Right lobe of liver (tissue), 6 donors: ENCODE measurements at regions not wholly inside any gene's neighbourhood (a gene's known extent, or its start where the extent isn't known, plus 50 kb on each side); places are given as distances from the start of the nearest gene placed in this dataset.

Experiments used
- ATAC-seq, 4 donors: fragments of 200-7000 bp; cut with Tn5 transposase; one replicate each; pipeline ENCODE4 v1.9.1; 2020; ENCODE audit warnings: mild to moderate bottlenecking in 4 of 4, moderate library complexity in 4 of 4
- DNase-seq, 3 donors: peaks; one replicate each; pipeline ENCODE4 v3.0.0-alpha.2; 2020
- H3K27ac ChIP-seq, 3 donors: fragments of 200-600 bp; one replicate each; pipeline ENCODE4 v1.8.0; 2022
- H3K27me3 ChIP-seq, 2 donors: fragments of 200-600 bp; one replicate each; pipeline ENCODE4 v1.8.0; 2022
- H3K36me3 ChIP-seq, 4 donors: fragments of 200-600 bp; sonication (generic) in 1 of 4; one replicate each; pipeline versions ENCODE4 v1.5.1 to v1.8.0; 2017 to 2022; ENCODE audit warnings: control low read depth in 1 of 4
- H3K4me1 ChIP-seq, 4 donors: fragments of 200-600 bp; sonication (generic) in 1 of 4; one replicate each; pipeline versions ENCODE4 v1.5.1 to v1.8.0; 2017 to 2022; ENCODE audit warnings: control low read depth in 1 of 4
- H3K4me3 ChIP-seq, 3 donors: fragments of 200-600 bp; one replicate each; pipeline ENCODE4 v1.8.0; 2022
- H3K9me3 ChIP-seq, 4 donors: fragments of 200-600 bp; sonication (generic) in 1 of 4; one replicate each; pipeline versions ENCODE4 v1.5.1 to v1.8.0; 2017 to 2022; ENCODE audit warnings: control low read depth in 1 of 4
- POLR2A ChIP-seq: fragments of 450-650 bp; IDR thresholded peaks from one replicate; pipeline ENCODE4 v1.6.1; 2017; ENCODE audit warnings: antibody characterized with exemption, mild to moderate bottlenecking
- WGBS: methylation state at CpG from one replicate; pipeline ENCODE4 v1.1.6; 2018; ENCODE audit warnings: low coverage, low lambda C conversion rate; ENCODE audit not compliant: insufficient coverage; ENCODE audit errors: missing lambda C conversion rate; 5-methylcytosine and 5-hydroxymethylcytosine counted together
- intact Hi-C, 2 donors: fragments of 100-400 bp; cut with DNase I; formaldehyde crosslinking; loops; one replicate each; pipeline versions ENCODE4 v1.11.2 to v1.14.1; 2022
- TF ChIP-seq, protein P1 (sequence below), 4 donors: fragments of 200-600 bp in 3 of 4; fragments of 450-650 bp in 1 of 4; IDR thresholded peaks; one replicate each; pipeline versions ENCODE4 v1.5.1 to v1.8.0; 2016 to 2022; ENCODE audit warnings: antibody characterized with exemption in 4 of 4, mild to moderate bottlenecking in 2 of 4
- donor health status: DM: no; HTN: yes; CAD: no.
- donor health status: DM: no; HTN: no; CAD: no.
- donor health status: DM: no; HTN: no; CAD: no.
- donor health status: DM: no; HTN: yes; CAD: no.
- donor health status: DM: no; HTN: yes; CAD: no.

DNA sequence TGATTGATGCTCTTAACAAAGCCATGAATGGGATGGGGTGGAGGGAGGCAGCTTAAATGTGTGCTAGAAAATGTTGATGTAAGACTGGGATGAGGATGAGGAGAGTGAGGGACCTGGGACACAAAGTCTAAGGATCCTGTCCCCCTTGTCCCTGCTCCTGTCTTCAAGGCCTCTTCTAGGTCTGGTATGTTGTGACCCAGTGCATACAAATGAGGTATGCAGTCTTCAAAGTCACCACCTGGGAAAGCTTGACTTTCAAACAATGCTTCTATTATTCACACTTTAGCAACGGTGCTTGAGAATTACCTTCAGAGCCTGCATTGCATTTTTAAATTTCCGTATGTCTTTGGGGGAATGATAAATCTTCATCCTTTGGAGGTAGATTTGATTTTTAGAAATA is 88.4 kb upstream of the SLC34A2 start:
- no peaks in the 10 kb centered on the region for H3K36me3 ChIP-seq
- WGBS: 50% methylated on average over 2 of the region's 2 CpGs
- no peak overlapping the region for H3K27ac ChIP-seq
- ATAC-seq (no peak), DNase-seq (no peak)
- H3K4me3 ChIP-seq: no peak overlapping the region
- no peak for TF ChIP-seq POLR2A
- TF ChIP-seq, protein P1, sequence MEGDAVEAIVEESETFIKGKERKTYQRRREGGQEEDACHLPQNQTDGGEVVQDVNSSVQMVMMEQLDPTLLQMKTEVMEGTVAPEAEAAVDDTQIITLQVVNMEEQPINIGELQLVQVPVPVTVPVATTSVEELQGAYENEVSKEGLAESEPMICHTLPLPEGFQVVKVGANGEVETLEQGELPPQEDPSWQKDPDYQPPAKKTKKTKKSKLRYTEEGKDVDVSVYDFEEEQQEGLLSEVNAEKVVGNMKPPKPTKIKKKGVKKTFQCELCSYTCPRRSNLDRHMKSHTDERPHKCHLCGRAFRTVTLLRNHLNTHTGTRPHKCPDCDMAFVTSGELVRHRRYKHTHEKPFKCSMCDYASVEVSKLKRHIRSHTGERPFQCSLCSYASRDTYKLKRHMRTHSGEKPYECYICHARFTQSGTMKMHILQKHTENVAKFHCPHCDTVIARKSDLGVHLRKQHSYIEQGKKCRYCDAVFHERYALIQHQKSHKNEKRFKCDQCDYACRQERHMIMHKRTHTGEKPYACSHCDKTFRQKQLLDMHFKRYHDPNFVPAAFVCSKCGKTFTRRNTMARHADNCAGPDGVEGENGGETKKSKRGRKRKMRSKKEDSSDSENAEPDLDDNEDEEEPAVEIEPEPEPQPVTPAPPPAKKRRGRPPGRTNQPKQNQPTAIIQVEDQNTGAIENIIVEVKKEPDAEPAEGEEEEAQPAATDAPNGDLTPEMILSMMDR (IDR thresholded peaks at IDR 0.05): no peak
- no peaks in the 10 kb centered on the region for H3K9me3 ChIP-seq
- no peaks in the 10 kb centered on the region for H3K27me3 ChIP-seq
- H3K4me1 ChIP-seq: no peaks in the 10 kb centered on the region
- intact Hi-C loops: no loop called here

DNA sequence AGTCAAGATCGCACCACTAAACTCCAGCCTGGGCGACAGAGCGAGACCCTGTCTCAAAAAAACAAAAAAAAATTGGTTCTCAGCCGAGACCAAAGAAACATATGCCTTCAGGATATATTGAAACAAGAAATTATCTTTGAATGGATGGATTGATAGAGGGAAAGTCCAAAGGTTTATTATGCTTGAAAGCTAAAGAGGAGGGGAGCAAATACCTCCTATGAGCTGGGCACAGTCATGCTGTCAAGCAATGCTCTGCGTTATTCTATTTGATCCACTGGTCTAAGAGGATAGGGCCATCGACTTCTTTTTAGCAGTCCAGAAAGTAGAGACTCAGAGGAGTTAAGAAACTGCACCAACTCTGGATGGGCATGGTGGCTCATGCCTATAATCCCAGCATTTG is 85.9 kb upstream of the SLC34A2 start:
- Histone ChIP-seq H3K27ac (no peak overlapping the region), H3K36me3 (no peaks in the 10 kb centered on the region), H3K27me3 (no peaks in the 10 kb centered on the region), H3K9me3 (no peaks in the 10 kb centered on the region), H3K4me1 (no peaks in the 10 kb centered on the region), H3K4me3 (no peak overlapping the region)
- ATAC-seq (no peak), DNase-seq (no peak)
- TF ChIP-seq, protein P1 (IDR thresholded peaks at IDR 0.05): no peak
- no peak for TF ChIP-seq POLR2A
- 78% methylated on average over 6 of the region's 6 CpGs for WGBS
- intact Hi-C loops: no loop called here

DNA sequence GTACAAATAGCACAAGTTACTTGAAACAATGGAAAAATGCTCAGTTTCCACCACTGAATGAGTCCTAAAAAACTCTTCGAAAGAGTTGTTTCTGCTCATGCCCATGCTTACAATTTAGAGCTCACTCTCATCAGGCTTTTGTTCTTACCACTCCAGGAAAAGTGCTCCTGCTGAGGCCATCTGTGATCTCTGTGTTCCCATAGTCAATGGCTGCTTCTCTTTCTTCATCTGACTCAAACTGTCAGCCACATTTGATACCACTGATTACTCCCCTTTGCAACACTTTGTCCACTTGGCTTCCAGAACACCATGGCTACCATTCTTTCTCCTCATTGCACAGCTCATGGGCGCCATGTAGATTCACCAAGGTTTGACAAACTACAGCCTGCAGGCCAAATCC is 80.0 kb upstream of the SLC34A2 start:
- DNase-seq (no peak), ATAC-seq (no peak)
- Histone ChIP-seq H3K27me3 (no peaks in the 10 kb centered on the region), H3K27ac (no peak overlapping the region), H3K36me3 (no peaks in the 10 kb centered on the region), H3K9me3 (no peaks in the 10 kb centered on the region), H3K4me1 (no peaks in the 10 kb centered on the region), H3K4me3 (no peak overlapping the region)
- 60% methylated on average over 2 of the region's 2 CpGs for WGBS
- intact Hi-C loops: no loop called here
- TF ChIP-seq, protein P1 (IDR thresholded peaks at IDR 0.05): no peak
- TF ChIP-seq POLR2A: no peak

DNA sequence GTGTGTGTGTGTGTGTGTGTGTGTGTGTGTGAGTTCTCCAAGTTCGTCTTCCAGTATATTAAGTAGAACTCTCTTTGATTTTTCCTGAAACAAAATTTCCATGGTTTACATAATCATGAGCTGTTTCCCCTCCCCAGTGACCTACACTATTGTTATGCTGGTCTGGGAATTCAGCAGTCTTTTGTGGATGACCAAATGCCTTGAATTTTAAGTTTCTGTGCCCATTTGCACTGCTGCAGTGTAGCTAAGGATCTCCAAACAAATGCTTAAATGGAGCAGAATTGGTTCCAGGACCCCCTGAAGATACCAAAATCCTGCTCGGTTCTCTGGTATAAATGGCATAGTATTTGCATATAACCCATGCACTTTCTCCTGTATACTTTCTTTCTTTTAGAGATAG is 77.2 kb upstream of the SLC34A2 start:
- no peaks in the 10 kb centered on the region for H3K36me3 ChIP-seq
- intact Hi-C loops: no loop called here
- TF ChIP-seq, protein P1 (IDR thresholded peaks at IDR 0.05): no peak
- TF ChIP-seq POLR2A: no peak
- H3K27me3 ChIP-seq: no peaks in the 10 kb centered on the region
- WGBS: 34% methylated on average over 2 of the region's 2 CpGs
- DNase-seq (no peak), ATAC-seq (no peak)
- no peak overlapping the region for H3K4me3 ChIP-seq
- no peaks in the 10 kb centered on the region for H3K4me1 ChIP-seq
- no peak overlapping the region for H3K27ac ChIP-seq
- H3K9me3 ChIP-seq: no peaks in the 10 kb centered on the region
